ENCODE measurements at regions not wholly inside any gene's neighbourhood (a gene's known extent, or its start where the extent isn't known, plus 50 kb on each side); places are given as distances from the start of the nearest gene placed in this dataset.

DNA sequence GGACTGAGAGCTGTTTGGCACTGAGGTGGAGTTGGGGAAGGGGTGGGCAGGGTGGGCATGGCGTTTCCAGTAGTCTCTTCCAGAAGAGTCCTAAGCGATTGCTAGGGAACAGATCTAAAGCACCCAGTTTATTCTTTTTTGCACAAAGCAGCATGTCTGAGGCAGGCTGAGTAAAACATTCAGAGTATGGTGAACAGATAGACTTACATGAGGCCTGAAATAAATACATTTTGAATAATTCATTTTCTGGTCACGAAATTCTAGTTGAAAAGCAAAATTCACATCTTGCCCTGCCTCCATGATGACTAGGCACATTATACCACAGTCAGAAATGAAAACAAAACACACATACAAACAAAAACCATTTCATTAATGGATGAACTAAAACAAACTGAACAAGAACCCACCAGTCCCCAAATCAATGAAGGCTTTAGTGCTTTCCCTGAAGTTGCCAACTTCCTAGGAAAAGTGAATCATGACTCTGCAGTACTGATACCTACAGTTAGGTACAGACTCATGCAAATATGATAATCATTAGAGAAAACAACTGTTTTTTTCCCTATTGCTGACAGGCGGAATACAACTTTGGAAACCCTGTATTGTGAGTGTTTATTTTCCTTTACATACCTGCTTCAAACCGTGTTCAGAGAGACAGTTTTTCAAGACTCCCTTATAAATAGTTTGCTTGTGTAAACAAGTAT lies 702.9 kb upstream of the POU3F2 start:
- TF ChIP-seq POLR2A (IDR thresholded peaks at IDR 0.05; ENCODE audit: control extremely low read depth in 1 of 2, low read depth in 2 of 2, low read length in 2 of 2) (no peak), RAD21 (IDR thresholded peaks at IDR 0.05 in 1 of 2, conservative IDR thresholded peaks at IDR 0.05 in 1 of 2; ENCODE audit: low read depth in 2 of 2, low read length in 2 of 2) (no peak), FOSL1 (IDR thresholded peaks at IDR 0.05; ENCODE audit: insufficient read depth, low read depth, low read length) (no peak), TAF1 (IDR thresholded peaks at IDR 0.05; ENCODE audit: low read depth, low read length) (no peak), EZH2 (IDR thresholded peaks at IDR 0.05; ENCODE audit: low read depth, low read length, severe bottlenecking) (no peak), RFX5 (IDR thresholded peaks at IDR 0.05; ENCODE audit: borderline replicate concordance, low read depth, low read length) (no peak), RBBP5 (IDR thresholded peaks at IDR 0.05; ENCODE audit: borderline replicate concordance, low read depth, low read length) (no peak)
- TF ChIP-seq, protein P1, sequence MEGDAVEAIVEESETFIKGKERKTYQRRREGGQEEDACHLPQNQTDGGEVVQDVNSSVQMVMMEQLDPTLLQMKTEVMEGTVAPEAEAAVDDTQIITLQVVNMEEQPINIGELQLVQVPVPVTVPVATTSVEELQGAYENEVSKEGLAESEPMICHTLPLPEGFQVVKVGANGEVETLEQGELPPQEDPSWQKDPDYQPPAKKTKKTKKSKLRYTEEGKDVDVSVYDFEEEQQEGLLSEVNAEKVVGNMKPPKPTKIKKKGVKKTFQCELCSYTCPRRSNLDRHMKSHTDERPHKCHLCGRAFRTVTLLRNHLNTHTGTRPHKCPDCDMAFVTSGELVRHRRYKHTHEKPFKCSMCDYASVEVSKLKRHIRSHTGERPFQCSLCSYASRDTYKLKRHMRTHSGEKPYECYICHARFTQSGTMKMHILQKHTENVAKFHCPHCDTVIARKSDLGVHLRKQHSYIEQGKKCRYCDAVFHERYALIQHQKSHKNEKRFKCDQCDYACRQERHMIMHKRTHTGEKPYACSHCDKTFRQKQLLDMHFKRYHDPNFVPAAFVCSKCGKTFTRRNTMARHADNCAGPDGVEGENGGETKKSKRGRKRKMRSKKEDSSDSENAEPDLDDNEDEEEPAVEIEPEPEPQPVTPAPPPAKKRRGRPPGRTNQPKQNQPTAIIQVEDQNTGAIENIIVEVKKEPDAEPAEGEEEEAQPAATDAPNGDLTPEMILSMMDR (IDR thresholded peaks at IDR 0.05; ENCODE audit: control extremely low read depth in 1 of 3, insufficient read depth in 1 of 3, low read depth in 1 of 3, low read length in 3 of 3), result no peak
- TF ChIP-seq, protein P2, sequence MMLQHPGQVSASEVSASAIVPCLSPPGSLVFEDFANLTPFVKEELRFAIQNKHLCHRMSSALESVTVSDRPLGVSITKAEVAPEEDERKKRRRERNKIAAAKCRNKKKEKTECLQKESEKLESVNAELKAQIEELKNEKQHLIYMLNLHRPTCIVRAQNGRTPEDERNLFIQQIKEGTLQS (IDR thresholded peaks at IDR 0.05; ENCODE audit: insufficient read depth, low read depth, low read length), result no peak
